ENCODE measurements at regions not wholly inside any gene's neighbourhood (a gene's known extent, or its start where the extent isn't known, plus 50 kb on each side); places are given as distances from the start of the nearest gene placed in this dataset.

DNA sequence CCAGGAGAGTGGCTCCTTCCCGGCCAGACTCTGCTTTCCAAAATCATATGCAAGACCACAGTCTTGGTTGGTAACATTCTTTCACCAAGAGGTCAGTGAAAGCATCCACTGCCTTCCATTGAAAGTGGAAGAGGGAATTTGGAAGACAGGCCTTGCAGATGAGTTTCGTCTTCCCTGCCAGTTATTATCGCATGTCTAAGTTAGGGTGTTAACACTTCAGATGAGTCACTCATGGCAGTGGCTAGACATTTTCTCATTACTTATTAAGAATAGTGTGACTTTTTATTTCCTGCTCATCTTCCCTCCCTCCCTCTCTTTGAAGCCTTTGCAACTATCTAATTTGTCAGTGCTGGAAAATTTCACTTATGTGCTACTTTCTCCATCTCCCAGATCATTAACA is 102.9 kb upstream of the EPB41L3 start:
- H3K4me3 ChIP-seq (ENCODE audit: control insufficient read depth, low read depth, low read length): no peak overlapping the region
- TF ChIP-seq, protein P1, sequence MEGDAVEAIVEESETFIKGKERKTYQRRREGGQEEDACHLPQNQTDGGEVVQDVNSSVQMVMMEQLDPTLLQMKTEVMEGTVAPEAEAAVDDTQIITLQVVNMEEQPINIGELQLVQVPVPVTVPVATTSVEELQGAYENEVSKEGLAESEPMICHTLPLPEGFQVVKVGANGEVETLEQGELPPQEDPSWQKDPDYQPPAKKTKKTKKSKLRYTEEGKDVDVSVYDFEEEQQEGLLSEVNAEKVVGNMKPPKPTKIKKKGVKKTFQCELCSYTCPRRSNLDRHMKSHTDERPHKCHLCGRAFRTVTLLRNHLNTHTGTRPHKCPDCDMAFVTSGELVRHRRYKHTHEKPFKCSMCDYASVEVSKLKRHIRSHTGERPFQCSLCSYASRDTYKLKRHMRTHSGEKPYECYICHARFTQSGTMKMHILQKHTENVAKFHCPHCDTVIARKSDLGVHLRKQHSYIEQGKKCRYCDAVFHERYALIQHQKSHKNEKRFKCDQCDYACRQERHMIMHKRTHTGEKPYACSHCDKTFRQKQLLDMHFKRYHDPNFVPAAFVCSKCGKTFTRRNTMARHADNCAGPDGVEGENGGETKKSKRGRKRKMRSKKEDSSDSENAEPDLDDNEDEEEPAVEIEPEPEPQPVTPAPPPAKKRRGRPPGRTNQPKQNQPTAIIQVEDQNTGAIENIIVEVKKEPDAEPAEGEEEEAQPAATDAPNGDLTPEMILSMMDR (IDR thresholded peaks at IDR 0.05; ENCODE audit: control insufficient read depth, insufficient read depth, low read depth, low read length, missing control alignments): no peak
- no peak for DNase-seq (ENCODE audit: low read depth)

DNA sequence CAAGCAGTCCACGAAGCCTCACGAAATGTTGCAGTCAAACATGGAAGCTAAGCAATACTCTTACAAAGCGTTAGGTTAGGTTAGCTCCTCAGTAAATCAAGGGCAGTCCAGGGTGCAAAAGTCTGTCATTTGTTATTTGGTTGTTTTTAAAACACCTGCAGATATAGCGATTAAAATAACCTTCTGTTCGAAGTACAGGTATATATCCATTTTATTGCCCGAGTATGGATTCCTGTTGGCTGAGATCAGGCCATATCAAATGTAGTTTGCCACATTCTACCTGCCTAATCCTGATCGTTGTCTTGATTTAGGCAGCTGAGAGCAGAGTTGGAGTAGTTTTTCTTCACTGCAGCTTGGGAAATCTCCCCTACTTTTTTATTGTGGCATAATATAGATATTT is 99.5 kb upstream of the EPB41L3 start:
- TF ChIP-seq, protein P1 (IDR thresholded peaks at IDR 0.05; ENCODE audit: control insufficient read depth, insufficient read depth, low read depth, low read length, missing control alignments): no peak
- no peak for DNase-seq (ENCODE audit: low read depth)

DNA sequence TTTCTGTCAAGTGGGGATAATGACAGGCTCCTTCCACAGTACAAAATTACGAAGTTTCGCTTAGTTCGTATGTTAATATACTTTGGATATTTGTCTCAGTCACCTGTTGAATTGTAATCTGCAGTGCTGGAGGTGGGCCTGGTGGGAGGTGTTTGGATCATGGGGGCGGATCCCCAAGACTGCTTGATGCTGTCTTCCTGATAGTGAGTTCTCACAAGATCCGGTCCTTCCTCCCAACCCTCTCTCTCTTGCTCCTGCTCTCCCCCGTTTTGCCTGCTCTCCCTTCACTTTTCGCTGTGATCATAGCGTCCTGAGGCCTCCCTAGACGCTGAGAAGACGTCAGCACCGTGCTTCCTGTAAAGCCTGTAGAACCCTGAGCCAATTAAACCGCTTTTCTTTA is 97.1 kb upstream of the EPB41L3 start:
- no peak overlapping the region for H3K4me3 ChIP-seq (ENCODE audit: control insufficient read depth, low read depth, low read length)
- TF ChIP-seq, protein P1 (IDR thresholded peaks at IDR 0.05; ENCODE audit: control insufficient read depth, insufficient read depth, low read depth, low read length, missing control alignments): no peak
- DNase-seq (ENCODE audit: low read depth): no peak

More for the DNA sequence above, 99.5 kb upstream of the EPB41L3 start:
- no peak overlapping the region for H3K4me3 ChIP-seq (ENCODE audit: control insufficient read depth, low read depth, low read length)

DNA sequence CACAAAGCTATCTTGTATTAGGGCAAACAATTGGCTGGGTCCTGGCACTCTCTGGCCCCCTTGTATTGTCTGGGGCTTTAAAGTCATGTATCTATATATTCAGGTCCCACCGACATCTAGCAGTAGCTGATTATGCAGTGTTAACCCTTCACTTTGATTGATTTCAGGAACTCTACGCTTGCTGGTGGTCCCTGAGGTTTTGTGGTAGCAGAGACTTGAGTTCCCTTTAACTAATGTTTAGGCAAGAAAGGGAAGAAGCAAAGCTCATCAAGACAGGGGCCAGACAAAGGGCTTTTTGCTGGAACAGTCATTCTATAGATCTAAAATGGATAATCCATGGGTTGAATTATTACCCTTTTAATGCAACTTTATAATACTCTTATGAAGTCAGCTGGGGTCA is 95.3 kb upstream of the EPB41L3 start:
- DNase-seq (ENCODE audit: low read depth): no peak
- TF ChIP-seq, protein P1 (IDR thresholded peaks at IDR 0.05; ENCODE audit: control insufficient read depth, insufficient read depth, low read depth, low read length, missing control alignments): no peak
- H3K4me3 ChIP-seq (ENCODE audit: control insufficient read depth, low read depth, low read length): no peak overlapping the region

DNA sequence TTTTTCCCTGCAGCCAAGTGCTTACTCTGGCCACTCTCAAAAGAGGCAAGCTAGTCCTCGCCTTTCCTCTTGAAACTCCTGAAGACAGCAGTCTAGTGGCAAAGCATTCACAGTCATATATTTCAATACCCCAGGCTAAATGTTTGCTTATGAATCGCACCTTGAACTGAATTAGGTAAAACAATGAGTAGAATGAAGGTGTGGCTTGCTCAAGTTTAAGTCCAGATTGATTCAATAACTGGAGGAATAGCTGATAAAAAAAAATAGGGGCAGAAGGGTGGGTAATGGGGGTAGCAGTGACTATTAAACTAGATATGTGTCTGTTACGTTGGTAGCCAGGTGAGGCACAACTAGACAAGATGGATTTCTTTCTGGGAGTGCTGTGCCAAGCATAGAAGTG is 88.2 kb upstream of the EPB41L3 start:
- no peak overlapping the region for H3K4me3 ChIP-seq (ENCODE audit: control insufficient read depth, low read depth, low read length)
- TF ChIP-seq, protein P1 (IDR thresholded peaks at IDR 0.05; ENCODE audit: control insufficient read depth, insufficient read depth, low read depth, low read length, missing control alignments): no peak
- DNase-seq (ENCODE audit: low read depth): no peak

DNA sequence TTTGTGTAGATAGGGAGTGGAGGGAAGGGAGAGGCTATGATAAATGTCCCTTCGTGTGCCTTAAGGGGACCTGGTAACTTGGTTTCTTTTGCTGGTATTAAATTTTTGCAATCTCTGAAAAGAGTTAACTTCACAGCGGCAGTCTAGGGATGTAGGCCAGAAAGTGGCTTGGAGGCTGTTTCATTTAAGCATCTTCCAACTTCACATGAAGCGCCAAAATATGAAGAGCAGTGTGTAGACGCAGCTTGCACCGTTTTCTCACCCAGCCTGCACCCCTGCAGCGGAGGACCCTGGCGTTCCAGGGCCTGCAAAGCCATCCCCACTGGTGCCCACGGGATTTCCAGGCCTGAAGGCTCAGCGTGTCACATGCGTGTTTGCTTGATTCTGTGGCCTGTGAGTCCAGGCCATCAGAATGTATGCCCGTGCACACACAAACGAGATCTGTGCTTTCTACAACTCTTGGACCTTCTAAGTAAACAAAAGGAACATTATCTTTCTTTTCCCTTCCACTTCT is 87.2 kb upstream of the EPB41L3 start:
- no peak for DNase-seq (ENCODE audit: low read depth)
- H3K4me3 ChIP-seq (ENCODE audit: control insufficient read depth, low read depth, low read length): no peak overlapping the region

More for the DNA sequence above, 87.2 kb upstream of the EPB41L3 start:
- TF ChIP-seq, protein P1 (IDR thresholded peaks at IDR 0.05; ENCODE audit: control insufficient read depth, insufficient read depth, low read depth, low read length, missing control alignments): no peak
